Choroid plexus epithelial cell (primary cell): ENCODE measurements at regions not wholly inside any gene's neighbourhood (a gene's known extent, or its start where the extent isn't known, plus 50 kb on each side); places are given as distances from the start of the nearest gene placed in this dataset.

ENCODE experiments used
- DNase-seq: peaks from one replicate; pipeline ENCODE4 v3.0.0-alpha.2; 2010; ENCODE audit warnings: low read depth
- H3K4me3 ChIP-seq: 2 replicates; pipeline ENCODE4 v1.5.1; 2011; ENCODE audit warnings: low read depth, mild to moderate bottlenecking, control low read depth, low read length, moderate library complexity
- CTCF ChIP-seq: conservative IDR thresholded peaks from 2 replicates; pipeline ENCODE4 v1.5.1; 2011; ENCODE audit warnings: low read depth, mild to moderate bottlenecking, control low read depth, inconsistent platforms, low read length, moderate library complexity

DNA sequence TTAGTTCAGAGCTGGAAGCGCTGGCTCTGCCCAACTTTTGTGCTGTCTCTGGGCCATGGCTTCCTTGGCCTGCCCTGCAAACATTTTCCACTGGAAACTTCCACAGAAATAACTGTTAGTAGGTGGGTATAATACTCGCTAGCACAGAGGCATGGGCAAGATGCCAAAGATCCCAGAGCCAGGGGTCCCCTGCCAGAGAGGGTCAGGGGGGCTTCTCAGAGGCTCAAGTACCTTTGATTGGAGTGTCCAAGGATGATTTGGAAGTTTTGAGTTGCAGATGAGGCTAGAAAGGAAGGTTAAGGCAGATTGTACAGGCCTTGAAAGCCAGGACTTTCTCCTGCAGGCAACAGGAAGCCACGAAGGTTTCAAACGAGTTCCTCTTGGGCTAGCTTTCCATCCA, 187.6 kb downstream of the DICER1 start:
- H3K4me3 ChIP-seq, result no peak overlapping the region
- TF ChIP-seq CTCF, result no peak
- no peak for DNase-seq

DNA sequence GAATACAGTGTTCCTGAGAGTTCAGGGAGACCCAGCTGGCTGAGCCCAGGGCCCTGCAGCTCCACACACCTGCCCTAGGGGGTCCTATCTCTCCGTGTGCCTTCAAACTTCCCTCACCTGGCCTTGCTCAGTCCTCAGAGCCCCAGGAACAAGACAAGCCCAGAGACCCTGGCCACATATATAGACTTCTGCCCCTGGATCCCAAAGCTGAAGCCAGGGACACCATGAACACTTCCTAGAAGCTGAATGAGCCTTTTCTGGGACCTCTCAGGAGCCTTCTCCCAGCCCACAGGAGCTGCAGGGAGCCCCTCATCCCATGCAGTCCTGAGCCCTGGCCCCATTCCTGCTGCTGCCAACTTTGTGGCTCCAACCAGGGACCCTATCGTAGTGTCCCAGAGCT, 190.5 kb downstream of the DICER1 start:
- TF ChIP-seq CTCF, result no peak
- no peak for DNase-seq
- H3K4me3 ChIP-seq, result no peak overlapping the region

GRCh38 chr14:94966344-94966743, 191.0 kb downstream of the DICER1 start:
- TF ChIP-seq CTCF, result no peak
- no peak overlapping the region for H3K4me3 ChIP-seq
- DNase-seq, result no peak

DNA sequence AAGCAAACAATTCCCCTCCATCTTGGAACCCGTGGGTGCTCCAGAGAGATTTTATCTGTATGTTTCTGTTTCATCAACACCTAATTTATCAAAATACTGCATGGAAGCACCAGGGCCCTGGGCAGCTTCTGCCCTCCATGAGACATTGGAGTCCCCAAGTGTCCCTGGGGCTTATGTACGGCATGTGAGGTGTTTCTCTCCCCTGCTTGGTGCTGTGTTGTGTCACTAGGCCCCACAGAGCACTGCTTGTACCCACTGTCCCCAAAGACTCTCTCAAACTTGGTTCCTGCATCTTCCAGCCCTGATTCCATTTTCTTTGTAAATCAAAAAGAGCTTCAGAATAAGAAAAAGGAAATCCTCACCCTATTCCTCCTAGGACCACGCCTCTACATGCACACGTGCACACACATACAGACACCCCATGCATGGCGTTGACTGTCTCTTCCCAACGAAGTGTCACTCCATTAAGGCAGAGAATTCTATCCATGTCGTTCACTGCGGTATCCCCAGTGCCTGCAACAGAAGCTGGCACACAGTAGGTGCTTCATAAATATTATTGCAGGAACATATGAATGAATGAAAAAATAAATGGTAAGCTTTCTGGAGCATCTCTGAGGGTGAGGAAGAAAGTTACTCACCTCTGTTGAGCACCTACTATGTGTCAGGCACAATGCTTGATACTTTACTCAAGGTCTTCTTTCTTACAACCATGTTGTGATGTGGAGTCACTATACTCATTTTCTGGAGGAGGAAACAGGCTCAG, 191.6 kb downstream of the DICER1 start:
- H3K4me3 ChIP-seq, result no peak overlapping the region
- no peak for TF ChIP-seq CTCF
- DNase-seq, result no peak

GRCh38 chr14:94964931-94965330, 192.4 kb downstream of the DICER1 start:
- H3K4me3 ChIP-seq, result no peak overlapping the region
- no peak for DNase-seq
- TF ChIP-seq CTCF, result no peak

DNA sequence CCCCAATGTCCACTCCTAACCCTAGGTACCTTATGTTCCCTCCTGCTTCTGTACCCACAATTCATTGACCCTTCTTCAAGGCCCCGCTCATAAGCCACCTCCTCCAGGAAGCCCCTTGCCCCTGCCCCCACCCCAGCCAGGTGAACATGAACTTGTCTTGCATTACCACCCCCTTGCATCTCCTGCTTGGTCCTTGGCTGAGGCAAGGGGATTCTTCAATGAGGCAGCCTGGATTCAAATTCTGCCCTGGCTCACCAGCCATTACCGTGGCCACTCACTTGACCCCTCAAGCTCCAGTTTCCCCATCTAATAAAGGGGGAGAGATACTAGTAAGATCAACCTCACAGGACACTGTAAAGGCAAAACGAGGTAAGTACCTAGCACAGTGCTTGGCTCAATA, 193.1 kb downstream of the DICER1 start:
- no peak for DNase-seq
- no peak overlapping the region for H3K4me3 ChIP-seq
- TF ChIP-seq CTCF, result no peak

DNA sequence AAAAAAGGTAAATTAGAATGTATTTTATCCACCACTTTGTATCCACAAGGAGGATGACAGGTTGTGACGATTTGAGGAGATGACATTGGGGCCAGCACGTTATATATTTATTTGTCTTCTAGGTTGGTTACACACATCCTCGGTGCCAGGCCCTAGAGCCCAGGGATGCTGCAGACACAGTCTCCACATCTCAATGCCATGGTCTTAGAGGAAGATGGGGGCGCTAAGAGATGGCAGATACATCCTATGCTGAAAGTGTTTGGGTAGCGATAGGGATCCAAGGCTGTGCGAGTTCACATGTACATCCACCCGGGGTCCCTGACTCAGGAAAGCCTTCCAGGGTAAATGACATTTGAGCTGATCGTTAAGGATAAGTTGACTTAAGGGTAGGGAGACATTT, 193.1 kb upstream of the GSC start:
- no peak for TF ChIP-seq CTCF
- no peak overlapping the region for H3K4me3 ChIP-seq
- DNase-seq, result no peak
